ENCODE measurements at regions not wholly inside any gene's neighbourhood (a gene's known extent, or its start where the extent isn't known, plus 50 kb on each side); places are given as distances from the start of the nearest gene placed in this dataset.

GRCh38 chr15:69815793-69816192 is 281.9 kb downstream of the TLE3 start:
- DNase-seq (ENCODE audit: low read depth): no peak

- no peak for DNase-seq (ENCODE audit: low read depth)
Measured at GRCh38 chr15:69816522-69816921, 281.2 kb downstream of the TLE3 start.

- DNase-seq (ENCODE audit: low read depth): no peak
Measured at GRCh38 chr15:69818529-69818928, 279.2 kb downstream of the TLE3 start.

GRCh38 chr15:69819371-69819770 is 278.3 kb downstream of the TLE3 start:
- DNase-seq (ENCODE audit: low read depth): no peak

GRCh38 chr15:69820819-69821218 is 276.9 kb downstream of the TLE3 start:
- no peak for DNase-seq (ENCODE audit: low read depth)

- no peak for DNase-seq (ENCODE audit: low read depth)
Measured at GRCh38 chr15:69823223-69823907, 274.4 kb downstream of the TLE3 start.

GRCh38 chr15:69824075-69824876 is 273.4 kb downstream of the TLE3 start:
- no peak for DNase-seq (ENCODE audit: low read depth)

- DNase-seq (ENCODE audit: low read depth): no peak
Measured at GRCh38 chr15:69824877-69825406, 272.8 kb downstream of the TLE3 start.

- DNase-seq (ENCODE audit: low read depth): no peak
Measured at GRCh38 chr15:69825941-69826818, 271.5 kb downstream of the TLE3 start.

GRCh38 chr15:69826819-69827175 is 270.9 kb downstream of the TLE3 start:
- DNase-seq (ENCODE audit: low read depth): no peak

GRCh38 chr15:69827751-69828150 is 270.0 kb downstream of the TLE3 start:
- DNase-seq (ENCODE audit: low read depth): no peak

- DNase-seq (ENCODE audit: low read depth): no peak
Measured at GRCh38 chr15:69828181-69828828, 269.4 kb downstream of the TLE3 start.

- no peak for DNase-seq (ENCODE audit: low read depth)
Measured at GRCh38 chr15:69829974-69830373, 267.7 kb downstream of the TLE3 start.

- DNase-seq (ENCODE audit: low read depth): no peak
Measured at GRCh38 chr15:69830430-69830829, 267.3 kb downstream of the TLE3 start.

- no peak for DNase-seq (ENCODE audit: low read depth)
Measured at GRCh38 chr15:69830876-69831275, 266.8 kb downstream of the TLE3 start.

- no peak for DNase-seq (ENCODE audit: low read depth)
Measured at GRCh38 chr15:69834267-69834666, 263.4 kb downstream of the TLE3 start.

- DNase-seq (ENCODE audit: low read depth): no peak
Measured at GRCh38 chr15:69834761-69835160, 263.0 kb downstream of the TLE3 start.

- DNase-seq (ENCODE audit: low read depth): no peak
Measured at GRCh38 chr15:69836048-69836447, 261.7 kb downstream of the TLE3 start.

- DNase-seq (ENCODE audit: low read depth): no peak
Measured at GRCh38 chr15:69836526-69837230, 261.0 kb downstream of the TLE3 start.

GRCh38 chr15:69838338-69838737 is 259.4 kb downstream of the TLE3 start:
- no peak for DNase-seq (ENCODE audit: low read depth)

GRCh38 chr15:69838994-69839393 is 258.7 kb downstream of the TLE3 start:
- no peak for DNase-seq (ENCODE audit: low read depth)
